ENCODE measurements at regions not wholly inside any gene's neighbourhood (a gene's known extent, or its start where the extent isn't known, plus 50 kb on each side); places are given as distances from the start of the nearest gene placed in this dataset.
"Not testable (repeated sequence)": the region's sequence is repeated elsewhere in the genome, so short reads cannot be mapped to it uniquely, and the experiment has no call there.

GRCh38 chr1:157319567-157319966 lies 181.4 kb upstream of the ETV3 start:
- Histone ChIP-seq H3K27ac (no peak overlapping the region), H3K27me3 (no peaks in the 10 kb centered on the region), H3K36me3 (ENCODE audit: low read depth, missing control alignments) (no peaks in the 10 kb centered on the region), H3K4me3 (no peak overlapping the region), H3K4me1 (no peaks in the 10 kb centered on the region), H3K9me3 (no peaks in the 10 kb centered on the region)
- intact Hi-C loops (cut with DNase I; ENCODE audit: low total_unique reads): no loop called here
- WGBS, 2 donors: 91 to 94% methylated on average over 5 of the region's 5 CpGs
- no peak for TF ChIP-seq POLR2A (IDR thresholded peaks at IDR 0.05)
- DNase-seq: no peak

GRCh38 chr1:157317229-157317628 lies 179.0 kb upstream of the ETV3 start:
- H3K27me3 ChIP-seq; H3K9me3 ChIP-seq; H3K27ac ChIP-seq; H3K4me1 ChIP-seq; H3K36me3 ChIP-seq (ENCODE audit: low read depth, missing control alignments); H3K4me3 ChIP-seq; DNase-seq; intact Hi-C loops (cut with DNase I; ENCODE audit: low total_unique reads): not testable (repeated sequence)
- WGBS, 2 donors: 97 to 100% methylated on average over 2 of the region's 2 CpGs

GRCh38 chr1:157315544-157315943 lies 177.3 kb upstream of the ETV3 start:
- no peak overlapping the region for H3K4me3 ChIP-seq
- intact Hi-C loops (cut with DNase I; ENCODE audit: low total_unique reads): no loop called here
- H3K36me3 ChIP-seq (ENCODE audit: low read depth, missing control alignments): no peaks in the 10 kb centered on the region
- TF ChIP-seq POLR2A (IDR thresholded peaks at IDR 0.05) (no peak), CTCF (IDR thresholded peaks at IDR 0.05) (no peak)
- H3K27me3 ChIP-seq: no peaks in the 10 kb centered on the region
- no peaks in the 10 kb centered on the region for H3K9me3 ChIP-seq
- no peak overlapping the region for H3K27ac ChIP-seq
- H3K4me1 ChIP-seq: no peaks in the 10 kb centered on the region
- WGBS, 2 donors: 73 to 78% methylated on average over 2 of the region's 2 CpGs
- DNase-seq: no peak

- WGBS, 2 donors: 64 to 69% methylated on average over 2 of the region's 2 CpGs
- Histone ChIP-seq H3K4me1 (no peaks in the 10 kb centered on the region), H3K27me3 (no peaks in the 10 kb centered on the region), H3K9me3 (no peaks in the 10 kb centered on the region), H3K36me3 (ENCODE audit: low read depth, missing control alignments) (no peaks in the 10 kb centered on the region), H3K4me3 (no peak overlapping the region), H3K27ac (no peak overlapping the region)
- intact Hi-C loops (cut with DNase I; ENCODE audit: low total_unique reads): no loop called here
- TF ChIP-seq POLR2A (IDR thresholded peaks at IDR 0.05) (no peak), CTCF (IDR thresholded peaks at IDR 0.05) (no peak)
- DNase-seq: no peak
Observed at GRCh38 chr1:157314408-157314807, 176.2 kb upstream of the ETV3 start.

GRCh38 chr1:157313240-157313807 lies 175.1 kb upstream of the ETV3 start:
- 86 to 88% methylated on average over 3 of the region's 3 CpGs for WGBS, 2 donors
- intact Hi-C loops (cut with DNase I; ENCODE audit: low total_unique reads): no loop called here
- no peak for DNase-seq
- TF ChIP-seq POLR2A (IDR thresholded peaks at IDR 0.05) (no peak), CTCF (IDR thresholded peaks at IDR 0.05) (no peak)
- H3K9me3 ChIP-seq: no peaks in the 10 kb centered on the region
- no peaks in the 10 kb centered on the region for H3K27me3 ChIP-seq
- no peak overlapping the region for H3K4me3 ChIP-seq
- no peaks in the 10 kb centered on the region for H3K36me3 ChIP-seq (ENCODE audit: low read depth, missing control alignments)
- H3K4me1 ChIP-seq: no peaks in the 10 kb centered on the region
- no peak overlapping the region for H3K27ac ChIP-seq

- Histone ChIP-seq H3K4me1 (no peaks in the 10 kb centered on the region), H3K4me3 (no peak overlapping the region), H3K27ac (no peak overlapping the region), H3K9me3 (no peaks in the 10 kb centered on the region), H3K27me3 (no peaks in the 10 kb centered on the region), H3K36me3 (ENCODE audit: low read depth, missing control alignments) (no peaks in the 10 kb centered on the region)
- TF ChIP-seq CTCF (IDR thresholded peaks at IDR 0.05): no peak
- intact Hi-C loops (cut with DNase I; ENCODE audit: low total_unique reads): no loop called here
- 66 to 77% methylated on average over 4 of the region's 4 CpGs for WGBS, 2 donors
- no peak for DNase-seq
Observed at GRCh38 chr1:157312082-157312812, 174.1 kb upstream of the ETV3 start.

All from testis (tissue), 2 donors.